GM18951 (cell line): ENCODE measurements at regions not wholly inside any gene's neighbourhood (a gene's known extent, or its start where the extent isn't known, plus 50 kb on each side); places are given as distances from the start of the nearest gene placed in this dataset.

Experiments used
- POLR2A ChIP-seq: IDR thresholded peaks from 4 replicates; pipeline ENCODE4 v1.6.1; 2011; ENCODE audit warnings: mild to moderate bottlenecking; ENCODE audit not compliant: insufficient read length, insufficient read depth; ENCODE audit errors: extremely low read depth
- in situ Hi-C: fragments of 300-500 bp; cut with MboI; formaldehyde crosslinking; loops from one replicate; pipeline ENCODE4 v1.12.0; 2022; ENCODE audit warnings: low sequenced_read_pairs, mixed read lengths, inconsistent platforms; ENCODE audit not compliant: unreplicated experiment

DNA sequence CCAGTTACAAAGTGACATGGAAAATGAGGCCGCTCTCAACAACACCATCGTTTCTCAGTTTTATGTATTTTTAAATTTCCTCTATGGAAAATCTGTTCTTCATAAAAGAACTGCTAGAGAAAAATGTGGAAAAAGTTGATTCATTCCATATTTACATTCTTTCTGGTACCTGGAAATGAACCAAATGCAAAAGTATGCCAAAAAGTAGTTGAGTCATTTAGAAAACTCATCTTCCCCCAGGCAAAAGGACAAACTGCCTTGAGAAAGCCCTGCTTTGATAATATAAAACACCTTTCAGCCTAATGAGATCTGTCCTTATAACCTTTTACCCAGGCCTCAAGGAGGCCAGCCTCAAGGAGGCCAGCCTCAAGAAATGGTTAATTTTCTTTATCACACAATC lies 283.0 kb upstream of the VEPH1 start:
- no peak for TF ChIP-seq POLR2A
- in situ Hi-C loops: no loop called here

GRCh38 chr3:157785102-157785826 lies 282.0 kb upstream of the VEPH1 start:
- no peak for TF ChIP-seq POLR2A
- in situ Hi-C loops: no loop called here

- TF ChIP-seq POLR2A: no peak
These were observed 279.0 kb upstream of the VEPH1 start for GRCh38 chr3:157782236-157782635.

GRCh38 chr3:157776861-157777260 lies 273.6 kb upstream of the VEPH1 start:
- TF ChIP-seq POLR2A: no peak
- in situ Hi-C loops: no loop called here

More at GRCh38 chr3:157782236-157782635, 279.0 kb upstream of the VEPH1 start:
- in situ Hi-C loops: no loop called here

- in situ Hi-C loops: no loop called here
- TF ChIP-seq POLR2A: no peak
These were observed 272.2 kb upstream of the VEPH1 start for GRCh38 chr3:157775446-157775845.

GRCh38 chr3:157769378-157769777 lies 266.2 kb upstream of the VEPH1 start:
- TF ChIP-seq POLR2A: no peak
- in situ Hi-C loops: no loop called here

DNA sequence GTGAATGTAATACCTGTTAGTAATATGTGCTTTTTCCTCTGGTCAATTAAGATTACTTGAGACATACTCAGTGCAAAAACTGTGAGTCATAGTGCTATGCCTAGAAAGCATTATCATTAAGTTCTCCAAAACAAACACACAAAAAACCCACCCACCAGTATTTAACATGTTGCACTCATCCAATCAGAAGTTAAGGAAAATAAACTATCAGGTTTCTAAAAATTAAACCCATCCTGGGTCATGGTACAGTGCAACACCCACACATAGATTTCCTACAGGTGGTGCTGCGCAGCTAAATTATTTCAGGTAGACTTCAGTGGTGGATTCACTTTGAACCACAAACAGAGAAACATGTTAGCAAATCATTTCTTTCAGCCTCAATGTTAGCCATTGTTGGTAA lies 264.4 kb upstream of the VEPH1 start:
- in situ Hi-C loops: no loop called here
- no peak for TF ChIP-seq POLR2A

- no peak for TF ChIP-seq POLR2A
- in situ Hi-C loops: no loop called here
These were observed 260.4 kb upstream of the VEPH1 start for GRCh38 chr3:157763644-157764043.

- TF ChIP-seq POLR2A: no peak
- in situ Hi-C loops: no loop called here
These were observed 256.1 kb upstream of the VEPH1 start for GRCh38 chr3:157759311-157759710.

DNA sequence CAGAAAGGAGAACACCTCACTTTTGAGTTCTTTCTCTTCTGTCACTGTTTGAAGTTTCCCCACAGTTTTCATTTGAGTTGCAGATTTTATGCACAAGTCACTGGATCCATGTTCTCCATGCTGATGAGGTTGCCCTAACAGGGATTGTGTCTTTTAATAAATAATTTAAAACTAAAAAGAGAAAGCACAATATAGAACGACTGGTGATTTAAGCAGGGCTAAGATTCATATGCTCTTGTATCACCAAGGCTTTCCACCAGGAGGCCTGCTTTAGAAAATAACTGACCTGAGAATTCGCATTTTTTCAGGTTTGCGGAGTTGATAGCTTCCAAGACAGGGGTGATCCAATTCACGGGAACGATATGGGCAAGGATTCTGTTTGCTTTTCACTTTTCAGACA lies 252.0 kb upstream of the VEPH1 start:
- TF ChIP-seq POLR2A: no peak
- in situ Hi-C loops: no loop called here

GRCh38 chr3:157754451-157754850 lies 251.2 kb upstream of the VEPH1 start:
- in situ Hi-C loops: no loop called here
- no peak for TF ChIP-seq POLR2A

GRCh38 chr3:157753787-157754136 lies 250.5 kb upstream of the VEPH1 start:
- TF ChIP-seq POLR2A: no peak
- in situ Hi-C loops: no loop called here

DNA sequence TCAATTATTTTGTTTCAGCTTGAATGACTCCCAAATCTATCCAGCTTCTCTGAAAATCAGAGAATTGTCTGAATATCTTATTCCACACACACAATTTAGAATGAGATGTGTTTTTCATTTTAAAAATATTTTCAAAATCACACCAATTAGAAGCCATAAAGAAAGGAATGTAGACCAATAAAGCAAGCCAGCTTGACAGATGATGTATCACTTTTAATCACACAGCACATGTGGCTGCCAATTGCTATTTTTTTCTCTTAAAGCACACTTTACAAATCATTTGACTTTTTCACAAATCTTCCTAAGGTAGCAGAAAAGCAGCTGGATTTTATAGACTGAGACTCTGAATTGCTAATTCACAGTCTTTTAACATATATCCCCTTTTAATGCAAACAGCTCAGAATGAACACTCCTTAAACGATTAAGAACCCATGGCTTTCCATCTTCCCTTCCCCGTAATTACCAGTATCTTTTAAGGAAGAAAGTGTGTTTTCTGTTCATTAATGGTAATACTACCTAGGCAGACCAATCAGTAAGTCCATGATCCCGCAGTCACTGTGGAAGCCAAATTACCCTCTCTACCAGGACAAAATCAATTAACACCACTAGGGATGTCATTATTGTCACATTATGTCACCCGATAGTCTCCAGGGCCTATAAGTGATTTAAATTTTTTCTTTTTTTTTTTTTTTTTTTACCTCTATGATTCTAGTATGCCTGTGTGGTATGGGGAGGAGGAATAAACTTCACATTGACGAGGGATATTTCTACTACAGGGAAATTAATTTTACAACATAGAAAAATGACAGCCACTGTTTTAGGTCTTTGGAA lies 250.0 kb upstream of the VEPH1 start:
- in situ Hi-C loops: no loop called here
- TF ChIP-seq POLR2A: no peak

GRCh38 chr3:157752554-157752953 lies 249.3 kb upstream of the VEPH1 start:
- no peak for TF ChIP-seq POLR2A
- in situ Hi-C loops: no loop called here
